Activated gamma-delta T cell (primary cell): ENCODE measurements at regions not wholly inside any gene's neighbourhood (a gene's known extent, or its start where the extent isn't known, plus 50 kb on each side); places are given as distances from the start of the nearest gene placed in this dataset.

Source experiments
- DNase-seq: peaks from one replicate; lab custom pipeline; 2025; lab: John Stamatoyannopoulos, UW

DNA sequence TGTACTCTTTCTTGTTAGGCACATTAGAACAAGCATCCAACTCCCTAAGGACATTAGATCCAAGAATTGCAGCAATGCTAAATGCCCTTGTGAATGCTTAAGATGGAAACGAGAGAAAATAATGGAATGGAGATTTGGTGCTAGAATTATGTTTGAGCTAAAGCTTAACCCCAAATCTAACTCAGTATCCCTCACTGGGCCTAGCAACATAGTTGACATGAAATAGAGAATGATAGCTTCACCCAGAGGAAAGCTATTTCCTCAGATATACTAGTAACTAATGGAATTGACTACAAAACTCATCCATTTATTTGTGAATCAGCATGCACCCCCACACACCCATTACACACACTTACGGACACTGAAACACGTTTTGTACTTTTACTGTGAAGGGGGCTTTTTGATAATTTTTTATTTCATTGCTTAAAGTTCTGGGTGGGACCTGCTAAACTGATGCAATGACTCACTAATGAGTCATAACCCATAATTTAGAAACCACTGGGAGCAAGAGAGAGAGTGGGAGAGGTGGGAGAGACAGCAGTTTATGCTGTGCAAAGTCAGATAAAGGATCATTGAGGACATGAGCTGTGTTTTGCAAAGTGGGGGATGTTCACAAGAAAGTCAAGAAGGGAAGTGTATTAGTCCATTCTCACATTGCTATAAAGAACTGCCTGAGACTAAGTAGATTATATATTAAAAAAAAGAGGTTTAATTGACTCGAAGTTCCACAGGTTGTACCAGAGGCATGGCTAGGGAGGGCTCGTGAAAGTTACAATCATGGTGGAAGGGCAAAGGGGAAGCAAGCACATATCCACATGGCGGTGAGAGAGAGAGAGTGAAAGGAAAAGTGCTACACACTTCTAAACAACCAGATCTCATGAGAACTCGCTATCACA, 382.7 kb downstream of the SFMBT2 start:
- DNase-seq: no peak

DNA sequence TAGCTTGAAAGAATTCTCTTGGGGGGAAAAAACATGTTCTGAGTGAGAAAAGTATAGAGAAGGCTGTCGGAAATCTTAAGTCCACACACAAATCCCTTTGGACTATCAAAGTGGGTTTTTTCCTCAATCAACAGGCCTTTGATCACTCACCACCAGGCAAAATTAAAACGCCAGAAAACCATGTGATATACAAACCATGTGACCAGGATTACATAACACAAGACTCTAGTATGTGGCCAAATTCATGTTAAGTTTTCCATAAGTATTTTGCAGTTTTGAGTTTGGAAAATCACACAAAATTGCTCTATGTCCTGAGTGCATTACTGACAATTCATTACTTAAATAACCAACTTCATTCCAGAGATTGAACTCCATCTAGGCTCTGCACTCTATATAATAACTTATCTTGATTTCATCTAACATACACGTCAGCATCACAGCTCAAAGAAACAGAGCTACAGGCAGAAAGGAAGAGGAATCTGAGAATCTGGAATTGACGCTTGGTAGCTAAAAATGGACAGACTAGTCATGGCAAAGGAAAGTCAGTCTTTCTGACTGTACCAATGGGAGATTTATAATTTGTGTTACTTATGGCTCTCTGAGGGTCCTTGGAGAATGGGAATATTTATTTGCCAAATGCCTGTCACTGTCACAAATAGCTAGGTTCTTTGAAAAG, 383.5 kb downstream of the SFMBT2 start:
- DNase-seq: no peak

DNA sequence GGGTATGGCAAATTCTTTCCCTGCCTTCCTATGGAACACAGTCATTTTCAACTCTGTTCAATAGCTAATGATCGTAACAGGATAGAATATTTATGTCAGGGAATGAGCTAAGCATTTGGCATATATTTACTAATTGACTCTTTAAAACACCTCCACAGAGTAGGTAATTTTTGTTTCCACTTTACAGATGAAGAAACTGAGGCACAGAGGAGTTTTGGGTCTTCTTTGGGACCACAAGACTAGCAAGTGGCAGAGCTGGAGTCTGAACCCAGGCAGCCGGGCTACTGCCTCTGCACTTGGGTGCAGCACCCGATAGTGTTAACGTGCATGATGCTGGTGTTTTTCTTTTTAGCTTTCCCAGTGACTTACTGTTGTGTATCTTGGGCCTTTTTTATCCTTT, 384.0 kb downstream of the SFMBT2 start:
- no peak for DNase-seq

DNA sequence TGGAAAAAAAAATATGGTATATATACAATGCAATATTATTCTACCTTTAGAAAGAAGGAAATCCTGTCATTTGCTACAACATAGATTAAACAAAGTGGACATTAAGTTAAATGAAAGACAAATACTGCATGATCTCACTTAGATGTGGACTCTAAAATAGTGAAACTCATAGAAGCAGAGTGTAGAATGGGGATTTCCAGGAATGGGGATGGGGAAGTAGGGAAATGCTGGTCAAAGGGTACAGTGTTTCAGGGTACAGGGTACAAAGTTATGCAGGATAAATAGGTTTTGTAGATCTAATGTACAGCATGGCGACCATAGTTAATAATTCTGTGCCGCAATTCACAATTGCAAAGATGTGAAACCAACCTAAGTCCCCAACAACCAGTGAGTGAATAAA, 385.5 kb downstream of the SFMBT2 start:
- DNase-seq: no peak

DNA sequence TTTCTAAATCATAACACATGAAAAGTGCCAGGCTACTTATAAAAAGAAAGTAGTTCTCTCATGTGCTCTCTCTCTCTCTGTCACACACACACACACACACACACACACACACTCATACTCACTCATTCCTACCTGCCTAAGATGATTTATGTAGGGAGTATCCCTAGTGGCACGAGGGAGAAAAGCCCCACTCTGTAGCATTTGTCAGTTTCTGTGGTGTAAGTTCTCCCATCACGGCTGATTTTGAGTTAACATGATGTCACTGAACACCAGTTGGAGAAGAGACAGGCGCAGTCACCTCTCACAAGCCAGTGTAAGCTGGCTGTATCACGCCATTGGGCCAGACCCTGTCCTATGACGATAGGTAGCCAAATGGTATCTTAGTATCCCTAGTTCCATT, 395.4 kb downstream of the SFMBT2 start:
- no peak for DNase-seq

DNA sequence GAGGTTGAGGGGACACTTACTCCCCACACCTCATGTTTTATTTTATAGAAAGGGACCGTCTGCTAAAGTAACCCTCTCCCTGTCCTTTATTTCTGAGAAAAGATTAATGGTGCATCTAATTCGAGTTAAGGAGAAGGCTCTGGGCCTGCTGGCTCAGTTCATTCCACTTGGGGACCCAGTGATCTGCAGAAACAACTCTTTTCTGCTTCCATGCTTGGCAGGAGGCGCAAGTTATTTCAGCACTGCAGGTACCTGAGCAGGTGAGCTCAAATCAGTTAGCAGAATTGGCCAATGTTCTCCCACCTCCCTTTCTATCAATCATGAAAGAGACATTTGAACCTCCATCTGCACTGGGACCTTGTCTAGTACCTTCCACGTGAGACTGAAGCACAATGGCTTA, 396.1 kb downstream of the SFMBT2 start:
- DNase-seq: no peak

DNA sequence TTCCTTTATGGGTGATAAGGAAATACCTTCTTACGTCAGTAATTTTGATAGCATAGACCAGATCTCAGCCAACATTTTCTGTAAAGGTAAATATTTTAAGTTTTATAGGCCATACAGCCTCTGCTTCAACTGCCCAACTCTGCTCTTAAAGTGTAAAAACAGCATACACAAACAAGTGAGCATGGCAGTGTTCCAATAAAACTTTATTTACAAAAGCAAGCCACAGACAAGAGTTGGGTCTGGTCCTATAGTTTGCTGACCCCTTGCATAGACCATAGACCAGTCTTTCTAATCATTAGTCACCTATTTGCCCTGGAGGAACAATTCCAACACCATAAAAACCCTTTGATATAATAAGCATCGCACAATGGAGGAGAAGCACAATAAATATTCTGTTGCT, 398.8 kb downstream of the SFMBT2 start:
- DNase-seq: no peak

DNA sequence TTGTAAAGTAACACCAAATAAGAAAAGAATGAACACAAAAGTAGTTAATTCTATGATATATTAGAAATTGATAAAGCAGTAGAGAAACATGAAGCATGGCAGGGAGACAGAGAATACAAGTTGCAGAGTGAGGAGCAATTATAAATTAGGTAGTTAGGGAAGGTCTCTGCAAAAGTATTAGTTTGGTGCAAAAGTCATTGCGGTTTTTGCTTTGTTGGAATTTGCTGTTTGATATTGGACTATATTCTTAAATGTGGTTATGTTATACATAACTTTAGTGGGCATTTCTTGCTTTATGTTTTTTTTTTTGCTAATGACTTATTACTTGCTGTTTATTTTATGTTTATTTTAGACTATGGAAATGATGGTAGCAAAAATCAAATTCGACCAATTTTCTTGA, 402.2 kb downstream of the SFMBT2 start:
- DNase-seq: no peak

DNA sequence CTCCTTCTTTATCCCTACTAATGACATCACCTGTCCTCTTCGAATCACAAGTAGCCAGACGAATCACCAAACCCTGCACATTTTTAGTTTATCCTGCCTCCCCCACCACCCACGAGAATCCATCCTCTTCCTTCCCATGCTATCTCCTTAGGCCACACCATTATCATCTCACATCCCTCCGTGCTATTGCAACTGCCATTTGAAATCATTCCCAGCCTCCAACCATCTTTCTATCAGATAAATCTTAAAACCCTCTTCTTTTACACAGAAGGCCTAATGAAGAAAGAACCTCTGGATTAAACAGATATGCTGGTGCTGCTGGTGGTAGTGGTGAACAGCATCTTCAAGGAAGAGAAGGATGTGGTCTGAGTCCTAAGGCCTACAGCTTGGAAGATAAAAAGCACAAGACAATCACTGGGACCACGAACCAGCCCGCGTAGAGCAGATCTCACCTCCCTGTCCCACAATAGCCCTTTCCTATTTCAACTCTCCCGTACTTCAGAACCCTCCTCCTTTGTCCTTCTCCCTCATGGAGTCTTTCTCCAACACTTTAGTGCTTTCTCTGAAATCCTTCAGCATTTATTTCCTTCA, 403.1 kb downstream of the SFMBT2 start:
- no peak for DNase-seq

DNA sequence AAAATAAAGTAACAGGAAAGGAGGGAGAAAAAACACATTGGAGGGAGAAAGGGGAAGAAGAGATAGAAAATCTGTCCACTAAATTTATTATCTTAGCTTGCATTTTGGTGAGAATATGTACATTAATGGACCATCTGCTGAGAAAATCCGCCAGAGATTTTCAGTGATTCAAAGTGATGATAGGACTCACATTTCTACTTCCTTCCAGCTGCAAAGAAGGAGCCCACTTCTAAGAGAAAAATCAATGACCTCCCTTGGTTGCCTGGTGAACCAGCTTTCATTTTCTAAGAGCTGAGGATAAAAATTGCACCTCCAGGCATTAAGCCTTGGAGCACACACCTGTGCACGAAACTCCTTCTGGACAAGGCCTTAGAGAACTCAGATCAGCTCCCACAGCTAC, 404.3 kb downstream of the SFMBT2 start:
- DNase-seq: no peak

DNA sequence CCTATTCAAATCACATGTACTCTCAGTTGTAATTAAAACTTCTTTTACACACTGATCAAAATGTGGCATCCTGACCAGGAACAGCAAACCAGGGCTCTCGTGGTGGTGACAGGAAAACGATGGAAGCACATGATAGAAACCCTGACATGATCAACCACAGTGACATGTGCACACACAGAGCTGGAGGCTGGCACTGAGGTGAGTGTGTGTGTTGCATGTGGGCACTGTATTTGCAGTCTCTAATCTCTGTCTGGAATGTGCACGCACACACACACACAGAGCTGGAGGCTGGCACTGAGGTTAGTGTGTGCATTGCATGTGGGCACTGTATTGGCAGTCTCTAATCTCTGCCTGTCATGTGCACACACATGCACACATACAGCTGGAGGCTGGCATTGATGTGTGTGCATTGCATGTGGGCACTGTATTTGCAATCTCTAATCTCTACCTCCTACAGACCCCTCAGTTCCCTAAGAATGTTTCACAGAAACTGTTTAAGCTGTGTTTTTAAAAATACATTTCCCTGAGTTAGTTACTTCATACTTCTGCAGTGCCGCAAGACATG, 406.9 kb downstream of the SFMBT2 start:
- no peak for DNase-seq

DNA sequence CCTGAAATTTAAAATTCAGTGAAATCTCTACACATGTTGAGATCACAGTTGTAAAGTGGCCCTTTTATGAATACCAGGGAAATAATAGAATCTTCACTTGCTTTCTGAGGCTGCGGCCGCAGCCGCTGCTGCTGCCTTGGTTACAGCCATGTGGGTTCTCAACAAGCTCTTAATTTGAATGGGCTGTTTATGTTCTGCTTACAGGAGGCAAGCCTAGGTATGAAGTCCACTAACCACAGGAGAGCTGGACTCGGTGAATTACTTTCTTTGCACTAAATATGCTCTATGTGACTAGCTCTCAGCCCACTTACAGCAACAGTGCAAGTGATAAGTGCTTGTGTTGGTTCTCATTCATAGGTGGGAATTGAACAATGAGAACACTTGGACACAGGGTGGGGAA, 410.8 kb downstream of the SFMBT2 start:
- DNase-seq: no peak

DNA sequence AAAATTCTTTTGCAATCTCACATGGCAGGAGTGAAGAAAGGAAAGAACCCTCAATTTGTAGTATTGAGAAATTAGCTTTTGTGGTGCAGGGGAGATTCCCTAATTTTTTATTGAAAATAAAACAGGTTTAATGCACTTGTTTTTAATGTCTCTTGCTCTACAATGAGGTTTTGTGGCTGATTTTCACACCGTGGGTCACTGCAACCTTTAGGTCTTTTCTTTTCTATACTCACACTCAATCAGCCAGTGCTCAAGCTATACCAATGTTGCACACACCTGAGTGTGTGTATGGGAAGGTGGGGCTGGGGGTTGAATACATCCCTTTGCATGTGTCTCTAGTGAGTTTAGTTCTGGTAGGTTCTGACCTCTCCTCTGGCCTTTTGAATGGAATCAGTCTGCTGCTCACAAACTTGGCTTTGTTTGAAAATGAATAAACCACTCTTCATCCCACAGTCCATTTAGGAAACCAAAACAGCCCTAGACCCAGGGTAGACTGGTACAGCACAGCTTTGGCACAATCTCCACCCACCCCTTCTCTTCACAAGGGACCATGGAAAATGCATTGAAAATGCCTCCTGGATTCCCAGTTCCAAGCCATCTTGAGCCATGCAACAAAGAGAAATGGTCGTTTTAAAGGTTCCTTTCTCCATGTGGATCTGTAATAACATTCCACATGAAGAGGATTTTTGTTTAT, 411.5 kb downstream of the SFMBT2 start:
- no peak for DNase-seq

DNA sequence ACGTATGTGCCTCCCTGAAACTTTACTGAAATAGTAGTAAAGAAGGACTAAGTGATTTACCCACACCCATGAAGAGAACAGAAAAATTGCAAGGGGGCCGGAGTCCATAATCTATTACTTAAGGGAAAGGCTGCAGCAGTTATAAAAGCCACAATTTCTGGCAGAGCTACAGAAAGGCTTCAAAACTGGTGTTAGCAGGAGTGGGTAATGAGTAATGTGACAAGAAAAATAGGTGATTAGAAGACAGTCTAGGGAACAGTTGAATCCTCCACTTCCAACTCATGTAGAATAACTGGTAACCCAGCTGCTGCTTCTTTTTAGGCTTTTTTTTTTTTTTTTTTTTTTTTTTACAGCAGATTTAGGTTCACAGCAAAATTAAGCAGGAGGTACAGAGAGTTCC, 413.3 kb downstream of the SFMBT2 start:
- DNase-seq: no peak

DNA sequence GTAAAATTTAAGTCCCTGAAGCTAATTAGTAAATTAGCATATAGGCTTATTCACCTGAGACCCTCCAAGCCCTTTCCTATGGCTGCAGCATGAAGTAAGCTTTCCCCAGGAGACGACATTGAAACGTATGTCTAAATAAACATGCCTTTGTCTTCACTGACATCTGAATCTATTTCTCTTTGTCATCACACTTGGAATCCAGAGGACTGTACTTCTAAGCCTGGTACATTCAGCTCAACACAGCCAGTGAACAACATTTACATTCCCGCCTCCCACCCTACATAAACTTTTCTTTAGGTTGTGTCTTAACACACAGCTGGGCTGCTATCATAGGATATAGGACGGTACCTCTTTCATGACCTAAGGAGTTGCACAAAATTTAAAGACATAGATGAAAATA, 414.4 kb downstream of the SFMBT2 start:
- DNase-seq: no peak

DNA sequence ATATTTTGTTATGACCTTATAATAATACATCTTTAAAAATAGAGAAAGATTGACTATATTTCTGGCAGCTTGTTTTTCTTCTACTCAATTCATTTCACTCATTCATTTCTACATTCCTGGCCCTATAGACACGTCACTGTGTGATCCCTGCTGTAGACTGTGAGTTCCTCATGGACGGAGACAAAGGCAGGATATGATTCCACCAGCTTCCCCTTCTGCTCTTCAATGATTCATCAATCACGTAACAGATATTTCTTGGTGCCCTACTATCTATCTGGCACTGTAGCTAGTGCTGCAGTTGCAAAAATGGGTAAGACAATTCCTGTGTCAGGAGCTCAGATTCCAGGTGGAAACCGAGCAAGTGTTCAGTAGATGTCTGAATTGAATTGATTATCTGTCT, 415.0 kb downstream of the SFMBT2 start:
- DNase-seq: no peak

DNA sequence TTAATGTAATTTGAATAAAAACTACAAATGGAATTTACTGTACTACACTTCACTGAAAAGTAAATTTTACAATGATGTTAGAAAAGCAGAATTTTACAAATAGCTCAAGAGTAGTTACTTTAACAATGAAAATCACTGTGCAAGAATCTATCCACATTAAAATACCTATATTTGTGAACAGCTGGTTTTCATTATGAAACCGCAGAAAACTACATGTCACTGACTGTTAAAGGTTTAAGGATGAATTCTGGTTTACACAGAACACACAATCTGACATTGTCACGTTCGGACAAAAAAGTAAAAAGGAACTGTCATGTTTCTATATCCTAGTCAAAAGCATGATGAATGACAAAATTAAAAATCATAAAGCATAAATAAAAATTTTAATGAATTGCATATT, 415.3 kb upstream of the PRKCQ start:
- no peak for DNase-seq

DNA sequence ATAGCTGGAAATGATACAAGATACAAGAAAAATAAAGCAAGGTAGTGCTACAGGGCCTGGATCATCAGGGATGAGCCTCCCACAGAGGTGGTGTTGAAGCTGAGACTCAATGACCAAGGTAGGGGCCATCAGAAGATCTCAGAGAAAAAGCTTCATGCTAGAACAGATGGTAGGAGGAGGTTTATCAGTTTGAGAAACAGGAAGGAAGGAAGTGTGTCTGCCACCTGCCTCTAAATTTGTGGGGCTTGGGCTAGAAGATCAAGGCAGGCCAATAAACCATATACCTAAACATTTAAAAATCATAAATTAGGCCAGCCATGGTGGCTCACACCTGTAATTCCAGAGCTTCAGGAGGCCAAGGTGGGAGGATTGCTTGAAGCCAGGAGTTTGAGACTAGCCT, 410.8 kb upstream of the PRKCQ start:
- DNase-seq: no peak

DNA sequence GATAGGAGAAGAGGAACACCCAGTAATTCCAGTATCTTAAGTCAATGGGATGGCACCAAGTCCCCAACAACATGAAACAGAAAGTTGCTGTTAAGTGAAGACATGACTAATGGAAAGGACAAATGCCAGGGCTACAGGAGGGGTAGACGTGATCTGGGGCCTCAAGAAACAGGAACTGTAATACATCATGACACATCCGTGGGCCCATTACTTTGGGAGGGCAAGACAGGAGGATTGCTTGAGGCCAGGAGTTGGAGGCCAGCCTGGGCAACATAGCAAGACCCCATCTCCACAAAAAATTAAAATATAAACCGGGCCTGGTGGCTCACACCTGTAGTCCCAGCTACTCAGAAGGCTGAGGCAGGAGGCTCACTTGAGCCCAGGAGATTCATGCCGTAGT, 408.6 kb upstream of the PRKCQ start:
- no peak for DNase-seq

DNA sequence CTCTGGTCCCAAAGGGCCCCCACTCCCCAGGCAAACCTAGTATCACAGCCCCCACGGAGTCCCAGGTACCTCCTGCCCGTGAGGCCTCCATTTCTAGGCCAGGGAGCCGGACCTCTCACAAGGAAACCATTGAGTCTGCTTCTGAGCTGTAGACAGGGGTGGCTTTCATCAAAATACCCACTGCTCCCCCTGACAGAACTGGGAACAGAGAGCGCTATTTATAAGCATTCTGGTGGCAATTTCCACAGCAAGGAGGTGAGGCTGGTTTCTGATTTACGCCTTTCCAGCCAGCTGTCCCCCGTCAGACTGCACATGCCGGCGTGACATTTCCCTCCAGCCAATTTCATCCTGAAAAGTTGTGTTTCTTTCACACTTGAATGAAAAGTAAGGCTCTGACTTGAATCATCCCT, 407.5 kb upstream of the PRKCQ start:
- no peak for DNase-seq

DNA sequence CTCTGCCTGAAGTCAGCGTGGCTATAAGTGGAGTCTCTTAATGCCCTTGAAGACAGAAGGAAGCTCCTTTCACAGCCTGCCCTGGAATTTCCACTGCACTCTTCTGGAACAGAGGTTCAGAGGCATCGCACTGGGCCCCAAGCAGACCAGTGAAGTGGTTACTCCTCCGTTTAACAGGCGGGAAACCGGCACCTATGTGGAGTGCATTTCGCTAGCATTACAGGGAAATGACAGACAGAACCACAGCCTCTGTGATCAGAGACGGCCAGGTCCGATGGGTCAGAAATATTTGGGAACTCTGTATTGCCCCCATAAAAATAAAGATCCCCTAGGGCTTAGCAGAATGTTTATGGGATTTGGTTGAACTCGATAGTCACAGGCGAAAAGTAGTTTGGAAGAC, 406.9 kb upstream of the PRKCQ start:
- DNase-seq: no peak

DNA sequence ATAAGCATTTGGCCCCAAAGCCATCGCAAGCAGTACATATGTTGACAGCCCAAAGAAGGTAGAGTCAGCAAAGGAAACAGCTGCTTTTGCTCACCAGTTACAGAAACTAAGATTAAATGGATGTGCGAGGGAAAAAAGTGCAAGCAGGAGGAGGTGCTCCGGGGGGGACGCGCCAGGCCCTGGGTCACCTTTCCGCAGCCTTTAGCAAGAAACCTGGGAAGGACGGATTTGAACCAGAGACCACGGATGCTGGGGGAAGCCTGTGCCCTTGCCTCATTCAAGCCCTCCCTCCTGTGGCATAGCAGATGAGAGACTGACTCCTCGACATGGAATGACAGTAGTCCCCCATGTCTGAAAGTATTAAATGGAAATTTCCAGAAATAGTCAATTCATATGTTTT, 405.6 kb upstream of the PRKCQ start:
- DNase-seq: no peak
